Activated CD8-positive, alpha-beta memory T cell treated with anti-CD3 and anti-CD28 coated beads for 48 hours (primary cell): ENCODE measurements at regions not wholly inside any gene's neighbourhood (a gene's known extent, or its start where the extent isn't known, plus 50 kb on each side); places are given as distances from the start of the nearest gene placed in this dataset.
"Not testable (repeated sequence)": the region's sequence is repeated elsewhere in the genome, so short reads cannot be mapped to it uniquely, and the experiment has no call there.

Source experiments
- DNase-seq, 3 experiments: peaks; one replicate each; pipeline ENCODE4 v3.0.0-alpha.2; 2020; ENCODE audit warnings: low read depth in 2 of 3, low spot score in 2 of 3

- no peak for DNase-seq
Measured at GRCh38 chr2:40680547-40680946, 228.7 kb upstream of the SLC8A1 start.

GRCh38 chr2:40690036-40690435 is 238.1 kb upstream of the SLC8A1 start:
- DNase-seq, result no peak

- no peak for DNase-seq
Measured at GRCh38 chr2:40690525-40690924, 238.6 kb upstream of the SLC8A1 start.

GRCh38 chr2:40700231-40700954 is 248.5 kb upstream of the SLC8A1 start:
- DNase-seq, result no peak

GRCh38 chr2:40712197-40712894 is 260.5 kb upstream of the SLC8A1 start:
- not testable (repeated sequence) for DNase-seq

GRCh38 chr2:40716879-40717278 is 265.0 kb upstream of the SLC8A1 start:
- DNase-seq, result no peak

GRCh38 chr2:40719414-40719813 is 267.5 kb upstream of the SLC8A1 start:
- DNase-seq, result no peak

- no peak for DNase-seq
Measured at GRCh38 chr2:40721595-40721994, 269.7 kb upstream of the SLC8A1 start.

GRCh38 chr2:40723194-40723593 is 271.3 kb upstream of the SLC8A1 start:
- no peak for DNase-seq

- DNase-seq, result no peak
Measured at GRCh38 chr2:40725040-40725439, 273.1 kb upstream of the SLC8A1 start.

- no peak for DNase-seq
Measured at GRCh38 chr2:40725950-40726349, 274.1 kb upstream of the SLC8A1 start.

GRCh38 chr2:40734797-40735196 is 282.9 kb upstream of the SLC8A1 start:
- DNase-seq, result no peak

GRCh38 chr2:40737180-40737579 is 285.3 kb upstream of the SLC8A1 start:
- DNase-seq, result no peak

GRCh38 chr2:40740419-40740818 is 288.5 kb upstream of the SLC8A1 start:
- DNase-seq, result no peak

- no peak for DNase-seq
Measured at GRCh38 chr2:40741532-40741931, 289.6 kb upstream of the SLC8A1 start.

- no peak for DNase-seq
Measured at GRCh38 chr2:40746191-40746590, 294.3 kb upstream of the SLC8A1 start.

GRCh38 chr2:40751981-40752380 is 300.1 kb upstream of the SLC8A1 start:
- no peak for DNase-seq

- DNase-seq, result no peak
Measured at GRCh38 chr2:40752796-40753195, 300.9 kb upstream of the SLC8A1 start.

- DNase-seq, result no peak
Measured at GRCh38 chr2:40754912-40755311, 303.0 kb upstream of the SLC8A1 start.

GRCh38 chr2:40758401-40759155 is 306.7 kb upstream of the SLC8A1 start:
- no peak for DNase-seq

GRCh38 chr2:40760071-40760666 is 308.3 kb upstream of the SLC8A1 start:
- no peak for DNase-seq

GRCh38 chr2:40773291-40773690 is 321.4 kb upstream of the SLC8A1 start:
- DNase-seq, result no peak
